ENCODE measurements at regions not wholly inside any gene's neighbourhood (a gene's known extent, or its start where the extent isn't known, plus 50 kb on each side); places are given as distances from the start of the nearest gene placed in this dataset.
"Not testable (repeated sequence)": the region's sequence is repeated elsewhere in the genome, so short reads cannot be mapped to it uniquely, and the experiment has no call there.

DNA sequence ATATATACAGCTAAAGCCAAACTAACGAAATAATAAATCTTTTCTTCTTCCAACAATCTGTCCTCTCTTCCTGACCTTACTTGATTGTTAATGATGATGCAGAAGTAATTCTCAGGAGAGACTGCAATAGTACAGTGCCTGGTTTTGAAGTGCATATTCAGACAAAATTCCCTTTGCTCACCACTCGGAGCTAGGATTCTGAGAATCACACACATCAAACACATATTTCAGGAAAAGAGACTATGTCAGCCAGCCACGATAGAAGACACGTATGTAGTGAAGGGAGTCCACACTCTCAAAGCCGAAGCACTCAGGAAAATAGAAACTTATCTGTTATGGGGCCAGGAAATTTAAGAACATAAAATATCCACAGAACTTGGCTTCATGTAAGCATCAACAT lies 362.5 kb upstream of the FAT1 start:
- H3K4me3 ChIP-seq (ENCODE audit: low read depth, low read length) = no peak overlapping the region
- TF ChIP-seq, protein P1, sequence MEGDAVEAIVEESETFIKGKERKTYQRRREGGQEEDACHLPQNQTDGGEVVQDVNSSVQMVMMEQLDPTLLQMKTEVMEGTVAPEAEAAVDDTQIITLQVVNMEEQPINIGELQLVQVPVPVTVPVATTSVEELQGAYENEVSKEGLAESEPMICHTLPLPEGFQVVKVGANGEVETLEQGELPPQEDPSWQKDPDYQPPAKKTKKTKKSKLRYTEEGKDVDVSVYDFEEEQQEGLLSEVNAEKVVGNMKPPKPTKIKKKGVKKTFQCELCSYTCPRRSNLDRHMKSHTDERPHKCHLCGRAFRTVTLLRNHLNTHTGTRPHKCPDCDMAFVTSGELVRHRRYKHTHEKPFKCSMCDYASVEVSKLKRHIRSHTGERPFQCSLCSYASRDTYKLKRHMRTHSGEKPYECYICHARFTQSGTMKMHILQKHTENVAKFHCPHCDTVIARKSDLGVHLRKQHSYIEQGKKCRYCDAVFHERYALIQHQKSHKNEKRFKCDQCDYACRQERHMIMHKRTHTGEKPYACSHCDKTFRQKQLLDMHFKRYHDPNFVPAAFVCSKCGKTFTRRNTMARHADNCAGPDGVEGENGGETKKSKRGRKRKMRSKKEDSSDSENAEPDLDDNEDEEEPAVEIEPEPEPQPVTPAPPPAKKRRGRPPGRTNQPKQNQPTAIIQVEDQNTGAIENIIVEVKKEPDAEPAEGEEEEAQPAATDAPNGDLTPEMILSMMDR (IDR thresholded peaks at IDR 0.05; ENCODE audit: insufficient read depth, low read length) = no peak
- no peak for DNase-seq (ENCODE audit: low read depth)

- TF ChIP-seq, protein P1 (IDR thresholded peaks at IDR 0.05; ENCODE audit: insufficient read depth, low read length) = no peak
- DNase-seq (ENCODE audit: low read depth) = no peak
- H3K4me3 ChIP-seq (ENCODE audit: low read depth, low read length) = no peak overlapping the region
These were observed 364.6 kb upstream of the FAT1 start for GRCh38 chr4:187088070-187088799.

- no peak for DNase-seq (ENCODE audit: low read depth)
- TF ChIP-seq, protein P1 (IDR thresholded peaks at IDR 0.05; ENCODE audit: insufficient read depth, low read length) = no peak
- no peak overlapping the region for H3K4me3 ChIP-seq (ENCODE audit: low read depth, low read length)
These were observed 366.7 kb upstream of the FAT1 start for GRCh38 chr4:187090401-187090800.

DNA sequence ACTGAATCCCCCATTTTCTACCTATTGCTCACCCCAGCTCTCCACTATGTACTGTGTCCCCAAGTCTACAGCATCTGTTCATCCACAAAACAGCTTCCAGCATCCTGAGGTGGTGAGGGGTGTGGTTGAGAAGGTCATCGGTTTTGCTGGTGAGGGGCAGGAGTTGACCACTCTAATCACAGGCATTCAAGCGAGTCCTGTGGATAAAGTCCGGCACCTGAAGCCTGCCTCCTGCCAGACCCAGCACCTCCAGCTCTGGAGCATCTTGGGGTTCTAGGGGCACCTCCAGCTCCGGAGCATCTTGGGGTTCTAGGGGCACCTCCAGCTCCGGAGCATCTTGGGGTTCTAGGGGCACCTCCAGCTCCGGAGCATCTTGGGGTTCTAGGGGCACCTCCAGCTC lies 367.2 kb upstream of the FAT1 start:
- not testable (repeated sequence) for DNase-seq (ENCODE audit: low read depth)

DNA sequence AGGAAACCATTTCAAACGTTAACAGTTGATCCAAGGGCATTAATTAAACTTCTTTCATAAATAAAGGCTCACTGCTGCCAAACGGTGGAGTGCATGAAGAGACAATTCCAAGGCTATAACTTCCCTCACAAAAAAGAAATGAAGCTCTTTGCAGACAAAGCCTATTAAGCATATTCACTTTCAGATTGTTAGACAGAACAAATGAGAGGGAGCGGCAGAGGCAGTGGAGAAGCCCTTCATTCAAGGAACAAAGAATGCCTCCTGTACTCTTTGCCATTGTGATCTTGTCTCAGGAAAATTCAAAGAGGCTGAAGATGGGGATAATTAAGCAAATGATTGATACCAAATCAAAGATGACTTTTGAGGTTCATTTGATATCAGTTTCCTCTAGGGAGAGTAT lies 370.5 kb upstream of the FAT1 start:
- no peak for DNase-seq (ENCODE audit: low read depth)
- no peak overlapping the region for H3K4me3 ChIP-seq (ENCODE audit: low read depth, low read length)
- TF ChIP-seq, protein P1 (IDR thresholded peaks at IDR 0.05; ENCODE audit: insufficient read depth, low read length) = no peak

More for the DNA sequence above, 367.2 kb upstream of the FAT1 start:
- not testable (repeated sequence) for H3K4me3 ChIP-seq (ENCODE audit: low read depth, low read length)

GRCh38 chr4:187098429-187098828 lies 374.8 kb upstream of the FAT1 start:
- H3K4me3 ChIP-seq (ENCODE audit: low read depth, low read length) = no peak overlapping the region
- TF ChIP-seq, protein P1 (IDR thresholded peaks at IDR 0.05; ENCODE audit: insufficient read depth, low read length) = no peak
- DNase-seq (ENCODE audit: low read depth) = no peak

DNA sequence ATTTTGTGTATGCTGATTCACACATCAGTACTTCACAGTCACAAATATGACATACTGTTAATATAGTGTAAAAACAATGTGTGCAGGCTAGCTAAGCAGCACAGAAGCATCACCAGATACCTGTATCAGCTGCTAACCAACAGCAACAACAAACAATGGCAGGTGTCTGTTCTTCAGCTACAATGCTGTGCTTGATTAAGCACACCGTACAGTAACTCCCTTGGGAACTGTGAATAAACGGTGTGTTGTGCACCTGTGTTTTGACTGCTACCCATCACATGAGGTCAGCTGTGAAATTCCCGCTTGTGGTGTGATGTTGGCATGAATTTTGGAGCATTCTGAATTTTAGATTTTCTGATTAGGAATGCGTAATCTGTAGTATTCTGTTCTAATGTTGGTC lies 379.7 kb upstream of the FAT1 start:
- DNase-seq (ENCODE audit: low read depth) = no peak
- TF ChIP-seq, protein P1 (IDR thresholded peaks at IDR 0.05; ENCODE audit: insufficient read depth, low read length) = no peak
- no peak overlapping the region for H3K4me3 ChIP-seq (ENCODE audit: low read depth, low read length)
